SK-N-SH (cell line): ENCODE measurements at regions not wholly inside any gene's neighbourhood (a gene's known extent, or its start where the extent isn't known, plus 50 kb on each side); places are given as distances from the start of the nearest gene placed in this dataset.

Experiments
- CTCF ChIA-PET: fragments of 300-600, 350-600 bp; formaldehyde crosslinking; extraction: SDS; loops from one replicate; lab custom pipeline; 2021; lab: Yijun Ruan, JAX
- POLR2A ChIA-PET: fragments of 350-600 bp; sonication (Branson Sonifier 250); formaldehyde crosslinking; extraction: SDS; loops from one replicate; lab custom pipeline; 2020; ENCODE audit warnings: antibody characterized with exemption, inconsistent platforms; lab: Yijun Ruan, JAX
- DNase-seq: peaks from one replicate; pipeline ENCODE4 v3.0.0; 2012
- H2AFZ ChIP-seq: fragments of 200-600 bp; sonication (generic); 2 replicates; pipeline ENCODE4 v1.8.1; 2016; ENCODE audit warnings: antibody characterized with exemption, mild to moderate bottlenecking, low read depth
- H3F3A ChIP-seq: fragments of 200-600 bp; sonication (generic); replicated peaks from 2 replicates; pipeline ENCODE3; 2016; ENCODE audit warnings: antibody characterized with exemption, mild to moderate bottlenecking; ENCODE audit not compliant: insufficient read depth
- H3K27ac ChIP-seq, 2 experiments: fragments of 200-500 bp in 1 of 2; fragments of 200-600 bp in 1 of 2; sonication (Bioruptor generic) in 1 of 2; sonication (generic), shearing (Covaris generic) in 1 of 2; 2 replicates each; pipeline versions ENCODE4 v1.5.1 to v1.6.1; 2014 to 2016; ENCODE audit warnings: low read depth in 2 of 2, inconsistent platforms in 1 of 2, low read length in 1 of 2, mild to moderate bottlenecking in 1 of 2, mixed read lengths in 1 of 2
- H3K27me3 ChIP-seq: fragments of 200-600 bp; sonication (generic), shearing (Covaris generic); 2 replicates; pipeline ENCODE4 v1.6.1; 2016; ENCODE audit warnings: mixed run types; ENCODE audit not compliant: insufficient read depth
- H3K36me3 ChIP-seq, 2 experiments: fragments of 200-500 bp in 1 of 2; fragments of 200-600 bp in 1 of 2; sonication (Bioruptor generic) in 1 of 2; sonication (generic) in 1 of 2; replicated peaks in 1 of 2; 2 replicates each; pipeline versions ENCODE3 to v1.5.1; 2014 to 2016; ENCODE audit warnings: low read length in 1 of 2, mild to moderate bottlenecking in 1 of 2; ENCODE audit not compliant: insufficient read depth in 2 of 2, control insufficient read depth in 1 of 2
- H3K4me1 ChIP-seq, 2 experiments: fragments of 200-500 bp in 1 of 2; fragments of 200-600 bp in 1 of 2; sonication (Bioruptor generic) in 1 of 2; sonication (generic), shearing (Covaris generic) in 1 of 2; 2 replicates each; pipeline versions ENCODE4 v1.5.1 to v1.6.1; 2014 to 2016; ENCODE audit warnings: low read depth in 1 of 2, low read length in 1 of 2, mixed run types in 1 of 2; ENCODE audit not compliant: insufficient read depth in 2 of 2, control insufficient read depth in 1 of 2
- H3K4me2 ChIP-seq: fragments of 200-600 bp; sonication (generic), shearing (Covaris generic); 2 replicates; pipeline ENCODE4 v1.6.1; 2017; ENCODE audit warnings: mixed run types
- H3K4me3 ChIP-seq, 2 experiments: fragments of 200-500 bp in 1 of 2; fragments of 200-600 bp in 1 of 2; sonication (Bioruptor generic) in 1 of 2; sonication (generic), shearing (Covaris generic) in 1 of 2; 2 replicates each; pipeline versions ENCODE4 v1.5.1 to v1.8.1; 2014 to 2016; ENCODE audit warnings: low read depth in 2 of 2, inconsistent platforms in 1 of 2, low read length in 1 of 2, mild to moderate bottlenecking in 1 of 2, mixed read lengths in 1 of 2, moderate library complexity in 1 of 2
- H3K79me2 ChIP-seq: fragments of 200-600 bp; sonication (generic); 2 replicates; pipeline ENCODE4 v1.8.1; 2017; ENCODE audit warnings: mild to moderate bottlenecking; ENCODE audit not compliant: insufficient read depth
- H3K9ac ChIP-seq: fragments of 200-600 bp; sonication (generic); 2 replicates; pipeline ENCODE4 v1.6.1; 2017; ENCODE audit warnings: mixed run types
- H3K9me2 ChIP-seq: fragments of 200-600 bp; sonication (generic); 2 replicates; pipeline ENCODE4 v1.6.1; 2017; ENCODE audit warnings: mixed run types
- H3K9me3 ChIP-seq: fragments of 200-600 bp; sonication (generic); 2 replicates; pipeline ENCODE4 v1.6.1; 2017; ENCODE audit warnings: mixed run types, mild to moderate bottlenecking, moderate library complexity
- H4K20me1 ChIP-seq: fragments of 200-600 bp; sonication (generic); 2 replicates; pipeline ENCODE4 v1.6.1; 2017; ENCODE audit warnings: mild to moderate bottlenecking, mixed run types; ENCODE audit not compliant: insufficient read depth
- EP300 ChIP-seq, 2 experiments: IDR thresholded peaks; 2 replicates each; pipeline versions ENCODE4 v1.4.0 to v1.6.1; 2012; ENCODE audit warnings: borderline replicate concordance in 1 of 2, low read depth in 1 of 2, low read length in 1 of 2
- EZH2phosphoT487 ChIP-seq: fragments of 200-600 bp; sonication (generic); IDR thresholded peaks from 2 replicates; pipeline ENCODE4 v1.6.1; 2017; ENCODE audit warnings: low read depth, mixed run types, mild to moderate bottlenecking, antibody characterized with exemption, moderate library complexity, borderline replicate concordance
- FOXJ3 ChIP-seq: sonication (generic); formaldehyde crosslinking; IDR thresholded peaks from 2 replicates; pipeline ENCODE4 v1.5.1; 2020; ENCODE audit warnings: mild to moderate bottlenecking, missing genetic modification reagents
- GATA2 ChIP-seq: sonication (generic); formaldehyde crosslinking; IDR thresholded peaks from 2 replicates; pipeline ENCODE4 v1.5.0; 2020; ENCODE audit warnings: mild to moderate bottlenecking, missing genetic modification reagents
- MEF2A ChIP-seq: IDR thresholded peaks from 2 replicates; pipeline ENCODE4 v1.4.0; 2012; ENCODE audit warnings: low read depth, borderline replicate concordance
- RAD21 ChIP-seq: IDR thresholded peaks from 2 replicates; pipeline ENCODE4 v1.6.1; 2012; ENCODE audit warnings: mild to moderate bottlenecking, low read length
- RCOR1 ChIP-seq: fragments of 150-350 bp; IDR thresholded peaks from 2 replicates; pipeline ENCODE4 v1.6.1; 2017; ENCODE audit warnings: antibody characterized with exemption, low read length
- RXRA ChIP-seq: IDR thresholded peaks from 2 replicates; pipeline ENCODE4 v1.4.0; 2012; ENCODE audit warnings: low read depth, mild to moderate bottlenecking, borderline replicate concordance
- SIN3A ChIP-seq: IDR thresholded peaks from 2 replicates; pipeline ENCODE4 v1.6.1; 2012; ENCODE audit warnings: low read depth, mild to moderate bottlenecking, low read length, moderate library complexity, borderline replicate concordance
- SMC3 ChIP-seq: IDR thresholded peaks from 2 replicates; pipeline ENCODE4 v1.6.1; 2012; ENCODE audit warnings: low read depth, low read length, improper control_type of control experiment
- USF1 ChIP-seq: IDR thresholded peaks from 2 replicates; pipeline ENCODE4 v1.4.0; 2012; ENCODE audit warnings: low read depth, borderline replicate concordance
- USF2 ChIP-seq: fragments of 150-350 bp; IDR thresholded peaks from 2 replicates; pipeline ENCODE4 v1.6.1; 2017; ENCODE audit warnings: antibody characterized with exemption, low read length, low read depth, borderline replicate concordance
- WGBS: methylation state at CpG from one replicate; pipeline ENCODE4 v1.1.6; 2017; ENCODE audit warnings: low lambda C conversion rate; 5-methylcytosine and 5-hydroxymethylcytosine counted together
- TF ChIP-seq, protein P1 (sequence below): IDR thresholded peaks from 2 replicates; pipeline ENCODE4 v1.6.1; 2012; ENCODE audit warnings: mild to moderate bottlenecking, low read depth, low read length, moderate library complexity

DNA sequence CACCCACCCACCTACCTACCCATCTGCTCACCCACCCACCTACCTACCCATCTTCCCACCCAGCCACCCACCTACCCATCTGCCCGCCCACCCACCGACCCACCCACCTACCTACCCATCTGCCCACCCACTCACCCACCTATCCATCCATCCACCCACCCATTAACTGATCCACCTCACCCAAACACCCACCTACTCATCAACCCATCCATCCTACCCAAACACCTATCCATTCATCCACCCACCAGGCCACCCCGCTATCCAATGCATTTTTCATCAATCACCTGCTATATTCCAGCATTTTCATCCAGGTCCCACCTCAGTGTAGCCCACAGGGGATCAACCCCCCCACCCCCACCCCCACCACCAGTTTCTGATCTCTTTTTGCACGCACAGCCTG, 121.8 kb downstream of the GLI2 start:
- Histone ChIP-seq H3K27me3 (no peaks in the 10 kb centered on the region), H2AFZ (no peak overlapping the region), H4K20me1 (peaks cover 12% of the 10 kb centered on the region; the same call in 1 of the 2 replicates), H3K4me2 (no peak overlapping the region), H3K4me1 (peaks cover 0 to 65% of the 10 kb centered on the region in 2 experiments; a peak in 2 of 4 replicates), H3K4me3 (no peak overlapping the region), H3K9me3 (no peaks in the 10 kb centered on the region), H3K36me3 (no peaks in the 10 kb centered on the region), H3K9me2 (no peaks in the 10 kb centered on the region), H3K79me2 (no peaks in the 10 kb centered on the region; the same call in 1 of the 2 replicates), H3K9ac (no peak overlapping the region), H3F3A (no peaks in the 10 kb centered on the region), H3K27ac (no peak overlapping the region)
- TF ChIP-seq EP300 (IDR thresholded peaks at IDR 0.05; ENCODE audit: borderline replicate concordance in 1 of 2, low read depth in 1 of 2, low read length in 1 of 2) (no peak), SMC3 (no peak), RXRA (no peak), USF2 (no peak), GATA2 (CRISPR knock-in tag) (no peak)
- TF ChIP-seq, protein P1, sequence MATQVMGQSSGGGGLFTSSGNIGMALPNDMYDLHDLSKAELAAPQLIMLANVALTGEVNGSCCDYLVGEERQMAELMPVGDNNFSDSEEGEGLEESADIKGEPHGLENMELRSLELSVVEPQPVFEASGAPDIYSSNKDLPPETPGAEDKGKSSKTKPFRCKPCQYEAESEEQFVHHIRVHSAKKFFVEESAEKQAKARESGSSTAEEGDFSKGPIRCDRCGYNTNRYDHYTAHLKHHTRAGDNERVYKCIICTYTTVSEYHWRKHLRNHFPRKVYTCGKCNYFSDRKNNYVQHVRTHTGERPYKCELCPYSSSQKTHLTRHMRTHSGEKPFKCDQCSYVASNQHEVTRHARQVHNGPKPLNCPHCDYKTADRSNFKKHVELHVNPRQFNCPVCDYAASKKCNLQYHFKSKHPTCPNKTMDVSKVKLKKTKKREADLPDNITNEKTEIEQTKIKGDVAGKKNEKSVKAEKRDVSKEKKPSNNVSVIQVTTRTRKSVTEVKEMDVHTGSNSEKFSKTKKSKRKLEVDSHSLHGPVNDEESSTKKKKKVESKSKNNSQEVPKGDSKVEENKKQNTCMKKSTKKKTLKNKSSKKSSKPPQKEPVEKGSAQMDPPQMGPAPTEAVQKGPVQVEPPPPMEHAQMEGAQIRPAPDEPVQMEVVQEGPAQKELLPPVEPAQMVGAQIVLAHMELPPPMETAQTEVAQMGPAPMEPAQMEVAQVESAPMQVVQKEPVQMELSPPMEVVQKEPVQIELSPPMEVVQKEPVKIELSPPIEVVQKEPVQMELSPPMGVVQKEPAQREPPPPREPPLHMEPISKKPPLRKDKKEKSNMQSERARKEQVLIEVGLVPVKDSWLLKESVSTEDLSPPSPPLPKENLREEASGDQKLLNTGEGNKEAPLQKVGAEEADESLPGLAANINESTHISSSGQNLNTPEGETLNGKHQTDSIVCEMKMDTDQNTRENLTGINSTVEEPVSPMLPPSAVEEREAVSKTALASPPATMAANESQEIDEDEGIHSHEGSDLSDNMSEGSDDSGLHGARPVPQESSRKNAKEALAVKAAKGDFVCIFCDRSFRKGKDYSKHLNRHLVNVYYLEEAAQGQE = no peak
- ChIA-PET CTCF (interaction anchor here (0.8 to 1.6 kb wide), 8 partner anchors 8 to 217 kb away, joined by 3 to 5 read pairs (median 4); no protein-coding TSS in a partner anchor), POLR2A (no interaction called here)
- DNase-seq = no peak
- 98% methylated on average over 4 of the region's 4 CpGs for WGBS

DNA sequence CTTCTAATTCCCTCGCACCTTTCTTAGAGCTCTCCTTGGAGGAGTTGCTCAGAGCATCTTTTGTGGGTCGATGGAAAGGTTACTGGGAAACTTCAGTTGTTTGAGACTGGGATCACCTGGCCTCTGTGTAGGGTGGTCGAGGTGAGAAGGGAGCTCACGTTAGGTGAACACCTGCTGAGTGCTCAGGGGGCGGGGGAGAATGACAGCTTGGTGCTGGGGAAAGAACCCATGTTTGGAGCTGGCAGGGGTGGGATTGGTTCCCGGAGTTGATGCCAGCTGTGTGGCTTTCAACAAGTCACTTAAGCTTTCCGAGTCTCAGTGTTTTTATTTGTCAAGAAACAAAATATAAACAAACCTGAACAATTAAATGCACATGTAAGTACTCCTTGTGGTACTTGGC, 122.3 kb downstream of the GLI2 start:
- Histone ChIP-seq H3K36me3 (no peaks in the 10 kb centered on the region), H3K27me3 (no peaks in the 10 kb centered on the region), H3K9ac (no peak overlapping the region), H2AFZ (no peak overlapping the region), H3K9me3 (no peaks in the 10 kb centered on the region), H3K4me1 (peaks cover 0 to 66% of the 10 kb centered on the region in 2 experiments; a peak in 2 of 4 replicates), H3K4me2 (no peak overlapping the region), H3K27ac (peak overlapping the region in 1 of 2 experiments; percentile 82; a peak in 2 of 4 replicates), H3F3A (no peaks in the 10 kb centered on the region), H3K4me3 (no peak overlapping the region), H4K20me1 (peaks cover 9% of the 10 kb centered on the region; the same call in 1 of the 2 replicates), H3K79me2 (no peaks in the 10 kb centered on the region; the same call in 1 of the 2 replicates), H3K9me2 (no peaks in the 10 kb centered on the region)
- 98% methylated on average over 7 of the region's 7 CpGs for WGBS
- CTCF ChIA-PET = interaction anchor here (0.9 to 1.6 kb wide), 8 partner anchors 8 to 222 kb away, joined by 3 to 5 read pairs (median 4); no protein-coding TSS in a partner anchor
- no peak for DNase-seq
- POLR2A ChIA-PET = no interaction called here
- TF ChIP-seq USF1 (no peak), EP300 (IDR thresholded peaks at IDR 0.05; ENCODE audit: borderline replicate concordance in 1 of 2, low read depth in 1 of 2, low read length in 1 of 2) (no peak), EZH2phosphoT487 (no peak), RAD21 (no peak), GATA2 (CRISPR knock-in tag) (no peak), MEF2A (no peak), RCOR1 (no peak), USF2 (no peak), SIN3A (no peak), FOXJ3 (CRISPR knock-in tag) (no peak)
- TF ChIP-seq, protein P1 = no peak
